ENCODE measurements at regions not wholly inside any gene's neighbourhood (a gene's known extent, or its start where the extent isn't known, plus 50 kb on each side); places are given as distances from the start of the nearest gene placed in this dataset.

DNA sequence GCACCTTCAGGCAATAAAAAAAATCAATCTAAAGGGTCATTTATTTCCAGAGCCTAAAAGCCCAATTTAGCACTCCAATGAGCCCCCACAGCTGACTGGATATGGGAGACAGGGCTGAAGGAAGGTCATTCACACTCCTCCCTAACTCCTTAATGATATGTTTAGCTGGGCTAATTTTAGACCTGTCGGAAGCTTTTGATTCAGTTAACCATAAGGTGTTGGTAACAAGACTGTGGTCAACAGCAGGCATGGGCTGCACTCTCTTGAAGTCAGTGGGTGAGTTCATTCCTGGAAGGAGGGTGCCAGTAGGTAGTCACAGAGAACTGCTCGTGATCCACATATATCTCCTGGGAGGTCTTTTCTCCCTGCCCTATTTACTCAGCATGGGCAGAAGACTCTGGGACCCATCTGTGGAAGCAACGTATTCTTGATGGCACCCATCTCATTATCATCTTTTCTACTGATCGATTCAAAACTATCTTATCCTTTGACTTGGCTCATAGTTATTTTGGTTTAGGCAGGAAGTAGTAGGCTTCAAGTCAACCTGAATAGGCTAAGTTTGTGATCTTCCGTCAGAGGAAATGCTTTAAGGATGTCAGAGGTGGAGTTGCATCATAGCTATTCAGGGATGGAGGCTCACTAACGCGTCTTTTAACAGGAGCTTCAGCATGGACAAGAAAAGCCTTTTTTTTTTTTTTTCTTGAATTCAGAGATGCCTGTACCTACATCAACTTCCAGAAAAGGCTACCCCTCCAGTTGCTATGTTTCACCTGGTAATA, 367.7 kb upstream of the SLC30A5 start:
- Histone ChIP-seq H3K9me2 (ENCODE audit: low read depth, low read length) (no peaks in the 10 kb centered on the region), H3K36me3 (ENCODE audit: insufficient read depth, low read length) (no peaks in the 10 kb centered on the region), H3K4me3 (ENCODE audit: low read depth, low read length, poor library complexity, severe bottlenecking) (no peak overlapping the region), H3K27ac (ENCODE audit: low read depth, low read length, poor library complexity, severe bottlenecking) (no peak overlapping the region), H3K9ac (ENCODE audit: low read length) (no peak overlapping the region), H3K27me3 (ENCODE audit: insufficient read depth, low read length) (no peaks in the 10 kb centered on the region), H3K9me3 (ENCODE audit: low read length) (no peaks in the 10 kb centered on the region), H3F3A (ENCODE audit: insufficient read depth, low read length) (no peaks in the 10 kb centered on the region), H3K4me1 (ENCODE audit: insufficient read depth, low read length, severe bottlenecking) (no peaks in the 10 kb centered on the region), H4K20me1 (ENCODE audit: insufficient read depth, low read length) (no peaks in the 10 kb centered on the region), H3K79me2 (ENCODE audit: insufficient read depth, low read length) (no peaks in the 10 kb centered on the region), H2AFZ (ENCODE audit: low read length) (no peak overlapping the region), H3K4me2 (ENCODE audit: low read length) (no peak overlapping the region)
- TF ChIP-seq, protein P1, sequence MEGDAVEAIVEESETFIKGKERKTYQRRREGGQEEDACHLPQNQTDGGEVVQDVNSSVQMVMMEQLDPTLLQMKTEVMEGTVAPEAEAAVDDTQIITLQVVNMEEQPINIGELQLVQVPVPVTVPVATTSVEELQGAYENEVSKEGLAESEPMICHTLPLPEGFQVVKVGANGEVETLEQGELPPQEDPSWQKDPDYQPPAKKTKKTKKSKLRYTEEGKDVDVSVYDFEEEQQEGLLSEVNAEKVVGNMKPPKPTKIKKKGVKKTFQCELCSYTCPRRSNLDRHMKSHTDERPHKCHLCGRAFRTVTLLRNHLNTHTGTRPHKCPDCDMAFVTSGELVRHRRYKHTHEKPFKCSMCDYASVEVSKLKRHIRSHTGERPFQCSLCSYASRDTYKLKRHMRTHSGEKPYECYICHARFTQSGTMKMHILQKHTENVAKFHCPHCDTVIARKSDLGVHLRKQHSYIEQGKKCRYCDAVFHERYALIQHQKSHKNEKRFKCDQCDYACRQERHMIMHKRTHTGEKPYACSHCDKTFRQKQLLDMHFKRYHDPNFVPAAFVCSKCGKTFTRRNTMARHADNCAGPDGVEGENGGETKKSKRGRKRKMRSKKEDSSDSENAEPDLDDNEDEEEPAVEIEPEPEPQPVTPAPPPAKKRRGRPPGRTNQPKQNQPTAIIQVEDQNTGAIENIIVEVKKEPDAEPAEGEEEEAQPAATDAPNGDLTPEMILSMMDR (IDR thresholded peaks at IDR 0.05; ENCODE audit: low read length), result no peak
- no peak for TF ChIP-seq EZH2 (IDR thresholded peaks at IDR 0.05; ENCODE audit: borderline replicate concordance, low read length)

DNA sequence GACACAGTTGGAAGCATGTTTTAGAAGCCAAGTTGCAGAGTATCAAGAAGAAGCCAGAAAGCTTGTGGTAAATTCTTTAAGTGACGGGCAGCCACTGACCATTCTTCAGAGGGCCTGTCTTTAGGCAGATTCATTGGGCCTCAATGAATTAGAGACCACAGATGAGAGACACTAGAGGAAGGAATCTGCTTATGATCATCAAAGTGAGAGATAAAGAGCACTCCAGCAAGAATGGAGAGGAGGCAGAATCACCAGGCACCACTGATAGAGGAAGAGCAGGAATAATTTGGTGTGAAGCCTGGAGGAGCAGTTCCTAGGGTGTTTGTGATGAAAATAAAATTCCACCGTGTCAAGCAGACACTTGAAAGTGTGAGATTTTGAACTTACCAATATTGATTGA, 365.9 kb upstream of the SLC30A5 start:
- Histone ChIP-seq H4K20me1 (ENCODE audit: insufficient read depth, low read length) (no peaks in the 10 kb centered on the region), H3K9ac (ENCODE audit: low read length) (no peak overlapping the region), H3K4me2 (ENCODE audit: low read length) (no peak overlapping the region), H3K4me1 (ENCODE audit: insufficient read depth, low read length, severe bottlenecking) (no peaks in the 10 kb centered on the region), H3F3A (ENCODE audit: insufficient read depth, low read length) (no peaks in the 10 kb centered on the region), H3K27ac (ENCODE audit: low read depth, low read length, poor library complexity, severe bottlenecking) (no peak overlapping the region), H3K9me3 (ENCODE audit: low read length) (no peaks in the 10 kb centered on the region), H3K4me3 (ENCODE audit: low read depth, low read length, poor library complexity, severe bottlenecking) (no peak overlapping the region), H2AFZ (ENCODE audit: low read length) (no peak overlapping the region), H3K27me3 (ENCODE audit: insufficient read depth, low read length) (no peaks in the 10 kb centered on the region), H3K9me2 (ENCODE audit: low read depth, low read length) (no peaks in the 10 kb centered on the region), H3K79me2 (ENCODE audit: insufficient read depth, low read length) (no peaks in the 10 kb centered on the region), H3K36me3 (ENCODE audit: insufficient read depth, low read length) (no peaks in the 10 kb centered on the region)
- TF ChIP-seq, protein P1 (IDR thresholded peaks at IDR 0.05; ENCODE audit: low read length), result no peak
- TF ChIP-seq EZH2 (IDR thresholded peaks at IDR 0.05; ENCODE audit: borderline replicate concordance, low read length), result no peak

DNA sequence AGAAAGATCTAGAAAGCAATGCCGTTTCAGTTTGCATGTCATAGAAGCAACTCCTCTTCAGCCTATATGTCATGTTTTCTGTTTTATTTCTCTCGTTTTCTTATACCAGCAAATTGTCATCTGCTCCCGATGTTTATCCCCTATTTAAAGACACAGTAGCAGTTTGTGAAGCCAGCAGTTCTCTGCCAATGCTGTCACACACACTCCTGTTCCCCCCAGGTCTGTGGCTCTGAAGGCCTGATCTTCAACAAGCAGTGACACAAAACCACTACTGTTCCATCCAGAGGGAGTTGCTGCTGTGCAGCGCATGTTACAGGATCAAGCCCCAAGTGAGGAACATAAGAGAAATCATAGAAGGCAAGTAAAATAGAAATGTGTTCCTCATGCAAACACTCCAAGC, 364.1 kb upstream of the SLC30A5 start:
- no peaks in the 10 kb centered on the region for H3F3A ChIP-seq (ENCODE audit: insufficient read depth, low read length)
- H3K79me2 ChIP-seq (ENCODE audit: insufficient read depth, low read length), result no peaks in the 10 kb centered on the region
- no peak overlapping the region for H3K27ac ChIP-seq (ENCODE audit: low read depth, low read length, poor library complexity, severe bottlenecking)
- H3K4me1 ChIP-seq (ENCODE audit: insufficient read depth, low read length, severe bottlenecking), result no peaks in the 10 kb centered on the region
- H2AFZ ChIP-seq (ENCODE audit: low read length), result no peak overlapping the region
- TF ChIP-seq, protein P1 (IDR thresholded peaks at IDR 0.05; ENCODE audit: low read length), result no peak
- TF ChIP-seq EZH2 (IDR thresholded peaks at IDR 0.05; ENCODE audit: borderline replicate concordance, low read length), result no peak
- no peak overlapping the region for H3K4me2 ChIP-seq (ENCODE audit: low read length)
- H3K9me2 ChIP-seq (ENCODE audit: low read depth, low read length), result no peaks in the 10 kb centered on the region
- H3K27me3 ChIP-seq (ENCODE audit: insufficient read depth, low read length), result no peaks in the 10 kb centered on the region
- H4K20me1 ChIP-seq (ENCODE audit: insufficient read depth, low read length), result no peaks in the 10 kb centered on the region
- H3K4me3 ChIP-seq (ENCODE audit: low read depth, low read length, poor library complexity, severe bottlenecking), result no peak overlapping the region
- no peaks in the 10 kb centered on the region for H3K9me3 ChIP-seq (ENCODE audit: low read length)
- no peak overlapping the region for H3K9ac ChIP-seq (ENCODE audit: low read length)
- no peaks in the 10 kb centered on the region for H3K36me3 ChIP-seq (ENCODE audit: insufficient read depth, low read length)
